Spleen (tissue), 11 donors: ENCODE measurements at regions not wholly inside any gene's neighbourhood (a gene's known extent, or its start where the extent isn't known, plus 50 kb on each side); places are given as distances from the start of the nearest gene placed in this dataset.

Source experiments
- DNase-seq: peaks from one replicate; pipeline ENCODE4 v3.0.0-alpha.2; 2020
- H3K27ac ChIP-seq, 8 donors: fragments of 200-600 bp; sonication (generic) in 7 of 8; 1 replicate in 4 of 8; 2 replicates in 4 of 8; pipeline versions ENCODE4 v1.5.0 to v1.8.0; 2016 to 2021; ENCODE audit warnings: inconsistent platforms in 4 of 8, mild to moderate bottlenecking in 4 of 8, moderate library complexity in 1 of 8
- H3K27me3 ChIP-seq, 7 donors: fragments of 200-600 bp; sonication (generic) in 6 of 7; replicated peaks in 1 of 7; 1 replicate in 4 of 7; 2 replicates in 3 of 7; pipeline versions ENCODE4 v1.5.0 to v1.8.0; 2016 to 2021; ENCODE audit warnings: inconsistent platforms in 3 of 7, mild to moderate bottlenecking in 1 of 7
- H3K36me3 ChIP-seq, 6 donors: fragments of 200-600 bp; sonication (generic) in 5 of 6; 1 replicate in 4 of 6; 2 replicates in 2 of 6; pipeline versions ENCODE4 v1.5.0 to v1.8.0; 2016 to 2021; ENCODE audit warnings: inconsistent platforms in 2 of 6
- H3K4me1 ChIP-seq, 6 donors: fragments of 200-600 bp; sonication (generic) in 5 of 6; 1 replicate in 3 of 6; 2 replicates in 3 of 6; pipeline versions ENCODE4 v1.5.0 to v1.8.0; 2016 to 2021; ENCODE audit warnings: inconsistent platforms in 3 of 6
- H3K4me3 ChIP-seq, 8 donors: fragments of 200-600 bp; sonication (generic) in 7 of 8; 1 replicate in 4 of 8; 2 replicates in 4 of 8; pipeline versions ENCODE4 v1.5.0 to v1.8.0; 2016 to 2021; ENCODE audit warnings: inconsistent platforms in 4 of 8, mild to moderate bottlenecking in 4 of 8, moderate library complexity in 2 of 8
- H3K9me3 ChIP-seq, 8 donors: fragments of 200-600 bp; sonication (generic) in 7 of 8; 1 replicate in 4 of 8; 2 replicates in 4 of 8; pipeline versions ENCODE4 v1.5.0 to v1.8.0; 2016 to 2021; ENCODE audit warnings: inconsistent platforms in 4 of 8
- POLR2A ChIP-seq, 3 donors: fragments of 450-650 bp; IDR thresholded peaks; one replicate each; pipeline ENCODE4 v1.5.1; 2017; ENCODE audit warnings: antibody characterized with exemption in 3 of 3, mild to moderate bottlenecking in 1 of 3
- POLR2AphosphoS5 ChIP-seq, 3 donors: sonication (generic); formaldehyde crosslinking; IDR thresholded peaks; one replicate each; pipeline ENCODE4 v1.5.1; 2017; ENCODE audit warnings: antibody characterized with exemption in 3 of 3
- WGBS, 5 donors: extraction: QIAGEN DNeasy Blood & Tissue Kit in 3 of 5; methylation state at CpG; one replicate each; pipeline versions ENCODE4 v1.1.5 to v1.1.7; 2013 to 2018; 5-methylcytosine and 5-hydroxymethylcytosine counted together
- intact Hi-C: fragments of 100-400 bp; cut with DNase I; formaldehyde crosslinking; loops from one replicate; pipeline ENCODE4 v1.15.0; 2023; ENCODE audit warnings: low total_unique reads
- TF ChIP-seq, protein P1 (sequence below), 11 experiments: fragments of 200-600 bp in 7 of 11; fragments of 450-650 bp in 4 of 11; sonication (generic) in 4 of 11; IDR thresholded peaks in 8 of 11; conservative IDR thresholded peaks in 3 of 11; 1 replicate in 7 of 11; 2 replicates in 4 of 11; pipeline versions ENCODE4 v1.4.0 to v1.8.0; 2016 to 2021; ENCODE audit warnings: antibody characterized with exemption in 11 of 11, inconsistent platforms in 4 of 11, mild to moderate bottlenecking in 1 of 11
- donor health status: healthy with polysubstance abuse.
- donor health status: DM: no; HTN: no; CAD: no; lungs with moderate emphysema.
- donor health status: DM: no; HTN: no; CAD: no.
- donor health status: Bipolar disorder and iron deficiency.
- donor health status: healthy.
- donor health status: DM: no; HTN: no; CAD: no.
- donor health status: DM: yes; HTN: yes; CAD: no.

DNA sequence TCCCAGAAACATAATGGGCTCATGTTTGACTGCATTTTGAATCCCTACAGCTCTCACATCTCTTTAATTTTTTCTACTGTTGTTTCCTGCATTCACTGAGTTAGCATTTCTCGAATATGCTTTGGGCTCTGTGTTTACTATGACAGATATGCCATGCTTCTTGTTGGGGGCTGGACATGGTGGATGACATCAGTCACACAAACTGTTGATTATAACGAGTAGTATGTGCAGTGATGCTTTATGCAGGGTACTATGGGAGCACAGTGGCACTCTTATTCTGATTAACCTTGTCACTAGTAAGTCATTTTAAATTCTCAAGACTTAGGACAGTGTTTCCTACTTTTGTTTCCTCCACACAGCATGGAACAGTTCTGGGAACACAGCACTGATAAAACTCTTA is 295.4 kb upstream of the ZNF608 start:
- WGBS, 5 donors: 42 to 58% (median 48%) methylated on average over 2 of the region's 2 CpGs
- intact Hi-C loops: no loop called here
- Histone ChIP-seq H3K9me3 (no peaks in the 10 kb centered on the region), H3K27ac (no peak overlapping the region), H3K36me3 (no peaks in the 10 kb centered on the region), H3K27me3 (no peaks in the 10 kb centered on the region), H3K4me3 (no peak overlapping the region), H3K4me1 (peaks cover 0 to 21% (median 0%) of the 10 kb centered on the region in 6 donors)
- no peak for TF ChIP-seq POLR2AphosphoS5 (IDR thresholded peaks at IDR 0.05)
- TF ChIP-seq, protein P1, sequence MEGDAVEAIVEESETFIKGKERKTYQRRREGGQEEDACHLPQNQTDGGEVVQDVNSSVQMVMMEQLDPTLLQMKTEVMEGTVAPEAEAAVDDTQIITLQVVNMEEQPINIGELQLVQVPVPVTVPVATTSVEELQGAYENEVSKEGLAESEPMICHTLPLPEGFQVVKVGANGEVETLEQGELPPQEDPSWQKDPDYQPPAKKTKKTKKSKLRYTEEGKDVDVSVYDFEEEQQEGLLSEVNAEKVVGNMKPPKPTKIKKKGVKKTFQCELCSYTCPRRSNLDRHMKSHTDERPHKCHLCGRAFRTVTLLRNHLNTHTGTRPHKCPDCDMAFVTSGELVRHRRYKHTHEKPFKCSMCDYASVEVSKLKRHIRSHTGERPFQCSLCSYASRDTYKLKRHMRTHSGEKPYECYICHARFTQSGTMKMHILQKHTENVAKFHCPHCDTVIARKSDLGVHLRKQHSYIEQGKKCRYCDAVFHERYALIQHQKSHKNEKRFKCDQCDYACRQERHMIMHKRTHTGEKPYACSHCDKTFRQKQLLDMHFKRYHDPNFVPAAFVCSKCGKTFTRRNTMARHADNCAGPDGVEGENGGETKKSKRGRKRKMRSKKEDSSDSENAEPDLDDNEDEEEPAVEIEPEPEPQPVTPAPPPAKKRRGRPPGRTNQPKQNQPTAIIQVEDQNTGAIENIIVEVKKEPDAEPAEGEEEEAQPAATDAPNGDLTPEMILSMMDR (IDR thresholded peaks at IDR 0.05 in 8 of 11, conservative IDR thresholded peaks at IDR 0.05 in 3 of 11): no peak
- TF ChIP-seq POLR2A (IDR thresholded peaks at IDR 0.05): no peak
- no peak for DNase-seq

DNA sequence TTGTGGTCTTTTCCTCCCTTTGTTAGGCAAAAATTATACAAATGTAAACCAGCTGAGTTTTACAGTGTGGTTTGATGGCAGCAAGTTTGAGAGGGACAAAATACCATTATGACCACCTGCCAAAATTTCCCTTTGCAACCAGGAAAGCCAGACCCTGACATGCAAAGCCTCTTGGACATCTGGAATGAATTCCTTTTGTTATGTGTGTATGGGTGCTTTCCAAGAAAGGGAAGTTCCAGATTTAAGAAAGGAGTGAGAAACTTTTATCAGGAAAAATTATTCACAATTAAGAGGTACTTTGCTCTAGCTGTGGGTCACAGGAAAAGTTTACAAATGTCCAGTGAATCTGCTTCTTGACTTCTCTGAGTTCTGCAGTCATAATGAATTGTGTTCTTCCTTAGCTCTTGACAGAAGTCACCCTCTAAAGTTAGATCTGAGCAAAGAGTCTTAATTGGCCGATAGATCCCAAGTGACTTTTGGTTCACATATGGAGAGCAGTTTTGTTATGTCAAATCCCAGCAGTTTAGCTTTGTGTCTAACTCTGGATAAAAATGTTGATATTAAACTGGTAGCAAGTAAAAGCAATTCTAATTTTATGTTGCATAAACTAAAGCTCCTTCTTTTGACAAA is 295.9 kb upstream of the ZNF608 start:
- H3K9me3 ChIP-seq: no peaks in the 10 kb centered on the region
- no peaks in the 10 kb centered on the region for H3K36me3 ChIP-seq
- no peak for DNase-seq
- 79 to 89% (median 85%) methylated on average over 1 of the region's 1 CpG for WGBS, 5 donors
- no peak overlapping the region for H3K4me3 ChIP-seq
- no peaks in the 10 kb centered on the region for H3K27me3 ChIP-seq
- no peak overlapping the region for H3K27ac ChIP-seq
- intact Hi-C loops: no loop called here
- TF ChIP-seq POLR2AphosphoS5 (IDR thresholded peaks at IDR 0.05) (no peak), POLR2A (IDR thresholded peaks at IDR 0.05) (no peak)
- TF ChIP-seq, protein P1 (IDR thresholded peaks at IDR 0.05 in 8 of 11, conservative IDR thresholded peaks at IDR 0.05 in 3 of 11): no peak
- peaks cover 0 to 15% (median 0%) of the 10 kb centered on the region in 6 donors for H3K4me1 ChIP-seq

GRCh38 chr5:125043781-125044391 is 297.4 kb upstream of the ZNF608 start:
- Histone ChIP-seq H3K4me3 (no peak overlapping the region), H3K27me3 (no peaks in the 10 kb centered on the region), H3K4me1 (peaks cover 0 to under 1% (median 0%) of the 10 kb centered on the region in 6 donors), H3K27ac (no peak overlapping the region), H3K36me3 (no peaks in the 10 kb centered on the region), H3K9me3 (no peaks in the 10 kb centered on the region)
- WGBS, 5 donors: 62 to 70% (median 67%) methylated on average over 8 of the region's 8 CpGs
- no peak for DNase-seq
- intact Hi-C loops: no loop called here
- TF ChIP-seq, protein P1 (IDR thresholded peaks at IDR 0.05 in 8 of 11, conservative IDR thresholded peaks at IDR 0.05 in 3 of 11): no peak
- no peak for TF ChIP-seq POLR2AphosphoS5 (IDR thresholded peaks at IDR 0.05)
- TF ChIP-seq POLR2A (IDR thresholded peaks at IDR 0.05): no peak

DNA sequence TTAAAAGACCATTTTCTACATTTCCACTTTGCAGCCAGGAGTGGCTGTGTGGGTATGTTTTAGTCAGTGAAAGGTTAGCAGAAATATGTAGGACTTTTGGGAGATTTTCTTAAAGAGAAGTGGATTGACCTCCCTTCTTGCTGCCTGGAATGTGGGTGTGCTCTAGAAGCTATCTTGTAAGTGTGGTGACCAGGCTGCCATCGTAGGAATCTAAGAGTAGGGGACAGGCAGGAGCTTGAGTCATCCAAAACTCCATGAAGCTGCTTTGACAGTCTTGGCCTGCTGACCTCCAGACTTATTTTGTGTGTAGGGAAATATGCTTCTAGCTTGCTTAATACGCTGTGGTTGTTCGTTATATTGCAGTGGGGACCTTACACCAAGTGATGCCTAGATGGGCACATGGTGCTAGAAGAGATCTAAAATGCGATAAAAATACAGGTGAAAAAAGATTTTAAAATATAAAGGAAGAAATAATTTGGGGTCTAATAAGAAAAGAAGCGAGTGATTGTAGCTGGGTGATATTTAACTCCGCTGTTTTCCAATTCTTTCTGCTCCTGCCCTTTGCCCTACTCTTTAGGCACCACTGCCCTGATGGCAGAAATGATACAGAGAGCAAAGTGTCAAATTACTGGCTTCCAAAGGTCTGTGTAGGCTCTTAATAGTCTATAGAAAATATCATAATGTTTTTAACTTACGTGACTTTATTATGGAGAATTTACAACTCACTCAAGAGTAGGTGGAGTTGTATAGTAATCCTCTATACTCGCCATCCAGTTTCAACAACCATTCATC is 298.2 kb upstream of the ZNF608 start:
- no peaks in the 10 kb centered on the region for H3K27me3 ChIP-seq
- 85 to 94% (median 92%) methylated on average over 8 of the region's 8 CpGs for WGBS, 5 donors
- H3K9me3 ChIP-seq: no peaks in the 10 kb centered on the region
- no peaks in the 10 kb centered on the region for H3K36me3 ChIP-seq
- TF ChIP-seq, protein P1 (IDR thresholded peaks at IDR 0.05 in 8 of 11, conservative IDR thresholded peaks at IDR 0.05 in 3 of 11): no peak
- TF ChIP-seq POLR2AphosphoS5 (IDR thresholded peaks at IDR 0.05) (no peak), POLR2A (IDR thresholded peaks at IDR 0.05) (no peak)
- no peak overlapping the region for H3K27ac ChIP-seq
- H3K4me1 ChIP-seq: no peaks in the 10 kb centered on the region
- intact Hi-C loops: no loop called here
- DNase-seq: no peak
- no peak overlapping the region for H3K4me3 ChIP-seq
